C4-2B (cell line): ENCODE measurements at regions not wholly inside any gene's neighbourhood (a gene's known extent, or its start where the extent isn't known, plus 50 kb on each side); places are given as distances from the start of the nearest gene placed in this dataset.

Source experiments
- ZFX ChIP-seq: fragments of 450-650 bp; IDR thresholded peaks from 2 replicates; pipeline ENCODE4 v1.6.1; 2017
- TF ChIP-seq, protein P1 (sequence below): fragments of 450-650 bp; conservative IDR thresholded peaks from 2 replicates; pipeline ENCODE4 v1.5.1; 2017; ENCODE audit warnings: mild to moderate bottlenecking

DNA sequence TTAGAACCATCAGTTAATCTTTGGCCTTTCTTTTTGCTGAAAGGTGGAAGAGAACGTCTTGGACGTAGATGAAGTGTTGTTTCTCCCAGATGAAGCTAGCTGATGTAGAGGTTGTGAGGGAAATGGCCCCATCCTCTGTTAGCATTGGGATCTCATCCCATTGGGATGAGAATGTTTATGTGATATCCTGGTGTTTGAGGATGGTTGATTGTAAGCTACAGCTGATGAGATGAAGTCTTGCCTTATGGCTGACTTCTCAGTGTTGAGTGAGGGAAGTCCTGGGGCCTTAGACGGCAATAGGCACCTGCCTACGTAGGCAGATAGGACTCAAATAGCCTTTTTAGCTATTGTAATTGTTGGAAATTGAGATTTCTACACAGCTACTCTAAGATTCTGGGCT is 211.3 kb downstream of the MYCN start:
- TF ChIP-seq, protein P1, sequence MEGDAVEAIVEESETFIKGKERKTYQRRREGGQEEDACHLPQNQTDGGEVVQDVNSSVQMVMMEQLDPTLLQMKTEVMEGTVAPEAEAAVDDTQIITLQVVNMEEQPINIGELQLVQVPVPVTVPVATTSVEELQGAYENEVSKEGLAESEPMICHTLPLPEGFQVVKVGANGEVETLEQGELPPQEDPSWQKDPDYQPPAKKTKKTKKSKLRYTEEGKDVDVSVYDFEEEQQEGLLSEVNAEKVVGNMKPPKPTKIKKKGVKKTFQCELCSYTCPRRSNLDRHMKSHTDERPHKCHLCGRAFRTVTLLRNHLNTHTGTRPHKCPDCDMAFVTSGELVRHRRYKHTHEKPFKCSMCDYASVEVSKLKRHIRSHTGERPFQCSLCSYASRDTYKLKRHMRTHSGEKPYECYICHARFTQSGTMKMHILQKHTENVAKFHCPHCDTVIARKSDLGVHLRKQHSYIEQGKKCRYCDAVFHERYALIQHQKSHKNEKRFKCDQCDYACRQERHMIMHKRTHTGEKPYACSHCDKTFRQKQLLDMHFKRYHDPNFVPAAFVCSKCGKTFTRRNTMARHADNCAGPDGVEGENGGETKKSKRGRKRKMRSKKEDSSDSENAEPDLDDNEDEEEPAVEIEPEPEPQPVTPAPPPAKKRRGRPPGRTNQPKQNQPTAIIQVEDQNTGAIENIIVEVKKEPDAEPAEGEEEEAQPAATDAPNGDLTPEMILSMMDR = no peak
- TF ChIP-seq ZFX = no peak
